NT2/D1 (cell line): ENCODE measurements at regions not wholly inside any gene's neighbourhood (a gene's known extent, or its start where the extent isn't known, plus 50 kb on each side); places are given as distances from the start of the nearest gene placed in this dataset.

Experiments
- DNase-seq: peaks from one replicate; pipeline ENCODE4 v3.0.0-alpha.2; 2011; ENCODE audit warnings: low read depth, low spot score
- H3K27me3 ChIP-seq: 2 replicates; pipeline ENCODE4 v1.6.0; 2011; ENCODE audit warnings: mild to moderate bottlenecking; ENCODE audit not compliant: insufficient read length, insufficient read depth
- H3K36me3 ChIP-seq: 2 replicates; pipeline ENCODE4 v1.6.1; 2011; ENCODE audit warnings: mild to moderate bottlenecking, low read length, mixed read lengths; ENCODE audit not compliant: insufficient read depth, insufficient read length
- H3K4me1 ChIP-seq: 2 replicates; pipeline ENCODE4 v1.5.1; 2011; ENCODE audit not compliant: insufficient read depth, insufficient read length
- H3K4me3 ChIP-seq: 2 replicates; pipeline ENCODE4 v1.5.1; 2011; ENCODE audit warnings: low read depth; ENCODE audit not compliant: insufficient read length
- H3K9ac ChIP-seq: 2 replicates; pipeline ENCODE4 v1.6.0; 2011; ENCODE audit warnings: low read depth; ENCODE audit not compliant: insufficient read length
- H3K9me3 ChIP-seq: 2 replicates; pipeline ENCODE4 v1.5.1; 2011; ENCODE audit warnings: mild to moderate bottlenecking, low read length; ENCODE audit not compliant: insufficient read depth
- SUZ12 ChIP-seq: IDR thresholded peaks from 2 replicates; pipeline ENCODE4 v1.6.1; 2011; ENCODE audit not compliant: insufficient read length, insufficient read depth; ENCODE audit errors: extremely low read depth
- YY1 ChIP-seq: IDR thresholded peaks from 2 replicates; pipeline ENCODE4 v1.6.1; 2011; ENCODE audit not compliant: insufficient read length, insufficient read depth
- ZNF274 ChIP-seq: IDR thresholded peaks from 2 replicates; pipeline ENCODE4 v1.6.1; 2011; ENCODE audit warnings: mild to moderate bottlenecking, low read depth, low read length

- no peak for DNase-seq
These were observed 87.8 kb upstream of the SLCO3A1 start for GRCh38 chr15:91765660-91766059.

GRCh38 chr15:91769476-91769875 is 84.0 kb upstream of the SLCO3A1 start:
- Histone ChIP-seq H3K9ac (no peak overlapping the region), H3K9me3 (no peaks in the 10 kb centered on the region; the same call in 1 of the 2 replicates), H3K4me1 (no peaks in the 10 kb centered on the region), H3K4me3 (no peak overlapping the region), H3K27me3 (no peaks in the 10 kb centered on the region), H3K36me3 (no peaks in the 10 kb centered on the region)
- DNase-seq, result no peak
- TF ChIP-seq YY1 (no peak), SUZ12 (no peak), ZNF274 (no peak)

More at GRCh38 chr15:91765660-91766059, 87.8 kb upstream of the SLCO3A1 start:
- Histone ChIP-seq H3K4me1 (no peaks in the 10 kb centered on the region), H3K4me3 (no peak overlapping the region), H3K9ac (no peak overlapping the region), H3K36me3 (no peaks in the 10 kb centered on the region), H3K9me3 (no peaks in the 10 kb centered on the region; the same call in 1 of the 2 replicates), H3K27me3 (no peaks in the 10 kb centered on the region)
- no peak for TF ChIP-seq SUZ12
- no peak for TF ChIP-seq ZNF274
- no peak for TF ChIP-seq YY1

DNA sequence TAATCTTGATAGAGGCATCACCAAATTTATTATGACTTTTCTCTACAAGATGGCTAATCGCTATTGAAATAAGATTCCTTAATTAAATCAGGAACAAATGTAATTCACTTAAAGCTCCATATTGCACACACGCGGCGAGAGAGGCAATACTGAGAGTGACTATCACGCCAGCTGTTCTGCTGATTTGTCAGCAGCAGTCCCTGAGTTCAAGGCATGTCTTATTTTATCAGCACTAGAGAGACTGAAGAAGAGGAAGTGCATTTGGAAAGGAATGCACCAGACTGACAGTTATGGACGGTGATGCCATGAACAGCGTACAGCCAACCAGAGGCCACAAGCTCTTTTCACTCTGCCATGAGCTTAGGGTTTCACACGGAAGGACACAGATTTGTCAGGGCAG is 83.6 kb upstream of the SLCO3A1 start:
- no peaks in the 10 kb centered on the region; the same call in 1 of the 2 replicates for H3K9me3 ChIP-seq
- TF ChIP-seq SUZ12 (no peak), YY1 (no peak), ZNF274 (no peak)
- H3K36me3 ChIP-seq, result no peaks in the 10 kb centered on the region
- no peaks in the 10 kb centered on the region for H3K27me3 ChIP-seq
- H3K4me1 ChIP-seq, result no peaks in the 10 kb centered on the region
- H3K4me3 ChIP-seq, result no peak overlapping the region
- DNase-seq, result no peak
- H3K9ac ChIP-seq, result no peak overlapping the region

- H3K4me1 ChIP-seq, result no peaks in the 10 kb centered on the region
- H3K9ac ChIP-seq, result no peak overlapping the region
- TF ChIP-seq YY1 (no peak), ZNF274 (no peak), SUZ12 (no peak)
- no peaks in the 10 kb centered on the region for H3K36me3 ChIP-seq
- no peaks in the 10 kb centered on the region for H3K27me3 ChIP-seq
- no peaks in the 10 kb centered on the region for H3K9me3 ChIP-seq
- no peak overlapping the region for H3K4me3 ChIP-seq
- no peak for DNase-seq
These were observed 77.4 kb upstream of the SLCO3A1 start for GRCh38 chr15:91776104-91776503.

DNA sequence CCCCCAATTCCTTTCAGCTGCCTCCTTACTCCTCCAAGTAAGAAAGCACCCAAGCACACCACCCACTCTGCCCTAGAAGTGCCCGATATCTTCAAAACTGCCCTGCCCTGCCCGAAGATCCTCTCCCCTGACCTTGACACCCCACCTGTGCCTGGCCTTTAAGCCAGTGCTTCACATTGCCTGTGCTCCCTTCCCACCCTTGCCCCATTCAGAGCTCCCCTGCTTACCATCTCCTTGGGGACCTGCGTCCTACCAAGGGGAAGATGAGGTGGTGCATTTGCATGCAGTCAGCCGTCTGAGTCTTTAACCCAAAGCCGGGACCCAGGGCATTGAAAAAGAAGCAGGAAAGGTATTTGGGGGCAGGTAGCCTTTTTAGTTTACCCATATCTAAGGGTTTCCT is 73.5 kb upstream of the SLCO3A1 start:
- Histone ChIP-seq H3K9ac (no peak overlapping the region), H3K27me3 (no peaks in the 10 kb centered on the region), H3K4me3 (no peak overlapping the region), H3K36me3 (no peaks in the 10 kb centered on the region), H3K4me1 (no peaks in the 10 kb centered on the region), H3K9me3 (no peaks in the 10 kb centered on the region)
- TF ChIP-seq ZNF274, result no peak
- DNase-seq, result no peak

GRCh38 chr15:91780387-91780786 is 73.1 kb upstream of the SLCO3A1 start:
- H3K9ac ChIP-seq, result no peak overlapping the region
- H3K4me1 ChIP-seq, result no peaks in the 10 kb centered on the region
- H3K36me3 ChIP-seq, result no peaks in the 10 kb centered on the region
- no peaks in the 10 kb centered on the region for H3K27me3 ChIP-seq
- H3K9me3 ChIP-seq, result no peaks in the 10 kb centered on the region
- DNase-seq, result no peak
- TF ChIP-seq YY1 (no peak), ZNF274 (no peak), SUZ12 (no peak)
- no peak overlapping the region for H3K4me3 ChIP-seq

- Histone ChIP-seq H3K4me3 (no peak overlapping the region), H3K36me3 (no peaks in the 10 kb centered on the region), H3K9me3 (no peaks in the 10 kb centered on the region), H3K27me3 (no peaks in the 10 kb centered on the region), H3K9ac (no peak overlapping the region), H3K4me1 (no peaks in the 10 kb centered on the region)
- no peak for TF ChIP-seq YY1
- TF ChIP-seq ZNF274, result no peak
- TF ChIP-seq SUZ12, result no peak
- no peak for DNase-seq
These were observed 71.3 kb upstream of the SLCO3A1 start for GRCh38 chr15:91782221-91782620.

DNA sequence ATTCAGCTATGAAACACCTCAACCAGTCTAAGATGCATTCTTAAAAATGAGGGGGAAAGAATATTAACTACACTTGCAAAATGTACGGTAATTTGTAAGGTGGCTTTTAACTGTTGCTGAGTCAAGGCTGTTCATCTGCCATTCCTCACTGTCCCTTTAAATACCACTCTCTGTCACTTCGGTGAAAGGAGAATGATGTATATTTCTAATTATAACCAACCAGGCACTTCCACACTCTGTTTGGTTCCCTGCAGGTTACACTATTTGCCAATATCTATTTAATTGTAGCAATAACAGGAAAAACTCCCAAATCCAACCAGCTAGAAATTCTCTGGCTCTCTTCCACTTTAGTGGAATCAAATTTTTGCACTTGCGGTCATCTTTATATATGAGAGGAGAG is 70.5 kb upstream of the SLCO3A1 start:
- no peaks in the 10 kb centered on the region for H3K36me3 ChIP-seq
- DNase-seq, result no peak
- H3K4me3 ChIP-seq, result no peak overlapping the region
- no peak overlapping the region for H3K9ac ChIP-seq
- no peak for TF ChIP-seq YY1
- TF ChIP-seq SUZ12, result no peak
- TF ChIP-seq ZNF274, result no peak
- no peaks in the 10 kb centered on the region for H3K27me3 ChIP-seq
- H3K9me3 ChIP-seq, result no peaks in the 10 kb centered on the region
- no peaks in the 10 kb centered on the region for H3K4me1 ChIP-seq
